ENCODE measurements at regions not wholly inside any gene's neighbourhood (a gene's known extent, or its start where the extent isn't known, plus 50 kb on each side); places are given as distances from the start of the nearest gene placed in this dataset.

- TF ChIP-seq CTCF (IDR thresholded peaks at IDR 0.05): no peak
- TF ChIP-seq POLR2A (IDR thresholded peaks at IDR 0.05): no peak
Measured at GRCh38 chr2:129678751-129679150, 300.7 kb upstream of the RAB6C start.

Data from Peyer's patch (tissue), 4 donors.